Endothelial cell of umbilical vein (primary cell): ENCODE measurements at regions not wholly inside any gene's neighbourhood (a gene's known extent, or its start where the extent isn't known, plus 50 kb on each side); places are given as distances from the start of the nearest gene placed in this dataset.

ENCODE experiments used
- BruUV-seq: library from RNA; stranded (reverse); fragments of 400-500 nt; replicated peaks from 2 replicates; lab custom pipeline; 2021; lab: Mats Ljungman, UMichigan
- CTCF ChIA-PET: fragments of 300-600, 350-600 bp; sonication (Branson Sonifier 250); formaldehyde crosslinking; loops from one replicate; lab custom pipeline; 2021; ENCODE audit warnings: antibody characterized with exemption, inconsistent platforms; lab: Charles Lee
- POLR2A ChIA-PET: fragments of 300-600, 350-600 bp; sonication (Branson Sonifier 250); formaldehyde crosslinking; loops from one replicate; lab custom pipeline; 2021; ENCODE audit warnings: antibody characterized with exemption, inconsistent platforms; lab: Charles Lee
- DNase-seq: peaks from one replicate; pipeline ENCODE4 v3.0.0-alpha.2; 2011; ENCODE audit warnings: low read depth, low spot score
- FAIRE-seq: peaks from 2 replicates; lab custom pipeline; 2011; peaks lifted over from hg19 to GRCh38; lab: Jason Lieb, UNC
- H2AFZ ChIP-seq: 2 replicates; pipeline ENCODE4 v1.6.0; 2012; ENCODE audit warnings: low read depth, low read length, control low read depth, inconsistent platforms
- H3K27ac ChIP-seq: 2 replicates; pipeline ENCODE4 v1.5.1; 2011; ENCODE audit warnings: low read depth, mild to moderate bottlenecking, control low read depth, low read length, moderate library complexity; ENCODE audit not compliant: insufficient read depth
- H3K27me3 ChIP-seq, 2 experiments: 2 replicates each; pipeline versions ENCODE4 v1.6.0 to v1.6.1; 2011; ENCODE audit warnings: low read length in 2 of 2, mixed read lengths in 1 of 2; ENCODE audit not compliant: control insufficient read depth in 2 of 2, insufficient read depth in 2 of 2
- H3K36me3 ChIP-seq, 2 experiments: 2 replicates in 1 of 2; 3 replicates in 1 of 2; pipeline ENCODE4 v1.5.1; 2011; ENCODE audit warnings: low read length in 2 of 2, mild to moderate bottlenecking in 1 of 2, moderate library complexity in 1 of 2; ENCODE audit not compliant: control insufficient read depth in 2 of 2, insufficient read depth in 2 of 2; ENCODE audit errors: extremely low read depth in 1 of 2
- H3K4me1 ChIP-seq: 3 replicates; pipeline ENCODE4 v1.5.1; 2011; ENCODE audit warnings: mild to moderate bottlenecking, low read length; ENCODE audit not compliant: control insufficient read depth, insufficient read depth; ENCODE audit errors: extremely low read depth
- H3K4me2 ChIP-seq: 2 replicates; pipeline ENCODE4 v1.6.1; 2011; ENCODE audit warnings: low read length, control low read depth, mixed read lengths; ENCODE audit not compliant: insufficient read depth
- H3K4me3 ChIP-seq, 3 experiments: fragments of 200-600 bp in 1 of 3; sonication (generic), shearing (Covaris generic) in 1 of 3; replicated peaks in 1 of 3; 2 replicates each; pipeline ENCODE4 v1.5.1; 2011 to 2016; ENCODE audit warnings: control low read depth in 3 of 3, low read length in 3 of 3, mild to moderate bottlenecking in 2 of 3, inconsistent platforms in 1 of 3, low read depth in 1 of 3, moderate library complexity in 1 of 3; ENCODE audit not compliant: insufficient read depth in 1 of 3
- H3K79me2 ChIP-seq: 2 replicates; pipeline ENCODE4 v1.6.0; 2012; ENCODE audit warnings: low read length, inconsistent platforms; ENCODE audit not compliant: control insufficient read depth, insufficient read depth
- H3K9ac ChIP-seq: replicated peaks from 2 replicates; pipeline ENCODE3; 2011; ENCODE audit warnings: low read length, control low read depth; ENCODE audit not compliant: insufficient read depth; ENCODE audit errors: extremely low read depth
- H3K9me1 ChIP-seq: replicated peaks from 3 replicates; pipeline ENCODE4 v1.6.0; 2011; ENCODE audit warnings: mild to moderate bottlenecking, low read length; ENCODE audit not compliant: control insufficient read depth, insufficient read depth; ENCODE audit errors: extremely low read depth
- H3K9me3 ChIP-seq: replicated peaks from 2 replicates; pipeline ENCODE4 v1.5.1; 2012; ENCODE audit warnings: low read length, inconsistent platforms; ENCODE audit not compliant: control insufficient read depth, insufficient read depth
- H4K20me1 ChIP-seq: replicated peaks from 2 replicates; pipeline ENCODE3; 2011; ENCODE audit warnings: mild to moderate bottlenecking, low read length; ENCODE audit not compliant: control insufficient read depth, insufficient read depth; ENCODE audit errors: extremely low read depth
- CTCF ChIP-seq, 2 donors: IDR thresholded peaks; 1 replicate in 1 of 2; 2 replicates in 1 of 2; pipeline ENCODE4 v1.5.1; 2011; ENCODE audit warnings: low read length in 2 of 2, mild to moderate bottlenecking in 2 of 2, moderate library complexity in 2 of 2, control low read depth in 1 of 2, inconsistent platforms in 1 of 2, low read depth in 1 of 2; ENCODE audit not compliant: insufficient read depth in 1 of 2; ENCODE audit errors: extremely low read depth in 1 of 2
- EZH2 ChIP-seq: IDR thresholded peaks from 2 replicates; pipeline ENCODE4 v1.6.1; 2012; ENCODE audit warnings: borderline replicate concordance, low read depth, mild to moderate bottlenecking, moderate library complexity, low read length, inconsistent platforms; ENCODE audit not compliant: severe bottlenecking
- FOS ChIP-seq: IDR thresholded peaks from 2 replicates; pipeline ENCODE4 v1.6.1; 2011; ENCODE audit warnings: mild to moderate bottlenecking, low read length, moderate library complexity, borderline replicate concordance; ENCODE audit not compliant: insufficient read depth
- GATA2 ChIP-seq: IDR thresholded peaks from 2 replicates; pipeline ENCODE4 v1.7.0; 2011; ENCODE audit warnings: low read depth, mild to moderate bottlenecking, moderate library complexity, mixed read lengths, low read length; ENCODE audit not compliant: insufficient read length, insufficient read depth
- JUN ChIP-seq: IDR thresholded peaks from 2 replicates; pipeline ENCODE4 v1.6.1; 2011; ENCODE audit warnings: borderline replicate concordance, low read depth; ENCODE audit not compliant: insufficient read length, insufficient read depth
- MYC ChIP-seq: IDR thresholded peaks from one replicate; pipeline ENCODE4 v1.6.1; 2011; ENCODE audit warnings: mild to moderate bottlenecking, low read depth, low read length
- POLR2A ChIP-seq: IDR thresholded peaks from 2 replicates; pipeline ENCODE4 v1.6.1; 2012; ENCODE audit warnings: low read depth, mild to moderate bottlenecking, control low read depth, low read length
- POLR2AphosphoS5 ChIP-seq: IDR thresholded peaks from 2 replicates; pipeline ENCODE4 v1.6.1; 2012; ENCODE audit warnings: low read depth, mild to moderate bottlenecking, control low read depth, low read length, moderate library complexity; ENCODE audit not compliant: insufficient read depth
- dilution Hi-C: fragments of 300-500 bp; cut with MboI; formaldehyde crosslinking; loops from one replicate; pipeline ENCODE4 v1.15.0; 2019; ENCODE audit warnings: low sequenced_read_pairs; ENCODE audit not compliant: extremely low pct_ligation_motif_present
- intact Hi-C: fragments of 100-400 bp; cut with micrococcal nuclease; formaldehyde crosslinking; loops from one replicate; pipeline ENCODE4 v1.10.0; 2022
- TF ChIP-seq, protein P1 (sequence below): IDR thresholded peaks from 2 replicates; pipeline ENCODE4 v1.6.1; 2011; ENCODE audit not compliant: insufficient read depth, insufficient read length

GRCh38 chr3:176848431-176849214 is 348.7 kb downstream of the TBL1XR1 start:
- Histone ChIP-seq H3K4me2 (no peak overlapping the region), H3K9me1 (no peaks in the 10 kb centered on the region), H3K9me3 (no peaks in the 10 kb centered on the region), H3K36me3 (no peaks in the 10 kb centered on the region), H3K27ac (no peak overlapping the region), H3K4me1 (no peaks in the 10 kb centered on the region), H3K27me3 (no peaks in the 10 kb centered on the region), H3K4me3 (no peak overlapping the region), H3K79me2 (no peaks in the 10 kb centered on the region), H4K20me1 (no peaks in the 10 kb centered on the region), H2AFZ (no peak overlapping the region), H3K9ac (no peak overlapping the region)
- ChIA-PET POLR2A (no interaction called here), CTCF (no interaction called here)
- dilution Hi-C loops: no loop called here
- DNase-seq (no peak), FAIRE-seq (no peak)
- intact Hi-C loops: no loop called here
- TF ChIP-seq POLR2AphosphoS5: no peak
- TF ChIP-seq CTCF (IDR thresholded peaks at IDR 0.05; ENCODE audit: extremely low read depth in 1 of 2, insufficient read depth in 1 of 2, low read depth in 1 of 2, low read length in 2 of 2): no peak
- TF ChIP-seq JUN: no peak
- TF ChIP-seq GATA2: no peak
- TF ChIP-seq MYC: no peak
- TF ChIP-seq, protein P1, sequence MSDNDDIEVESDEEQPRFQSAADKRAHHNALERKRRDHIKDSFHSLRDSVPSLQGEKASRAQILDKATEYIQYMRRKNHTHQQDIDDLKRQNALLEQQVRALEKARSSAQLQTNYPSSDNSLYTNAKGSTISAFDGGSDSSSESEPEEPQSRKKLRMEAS: no peak
- TF ChIP-seq EZH2: no peak
- no peak for TF ChIP-seq POLR2A
- TF ChIP-seq FOS: no peak
- no TSS peak for BruUV-seq
